NCI-H2081 treated with DMSO at 0.1 percent for 48 hours (cell line): ENCODE measurements at regions not wholly inside any gene's neighbourhood (a gene's known extent, or its start where the extent isn't known, plus 50 kb on each side); places are given as distances from the start of the nearest gene placed in this dataset.
"Not testable (repeated sequence)": the region's sequence is repeated elsewhere in the genome, so short reads cannot be mapped to it uniquely, and the experiment has no call there.

Experiments
- DNase-seq: peaks from one replicate; lab custom pipeline; 2025; lab: John Stamatoyannopoulos, UW

DNA sequence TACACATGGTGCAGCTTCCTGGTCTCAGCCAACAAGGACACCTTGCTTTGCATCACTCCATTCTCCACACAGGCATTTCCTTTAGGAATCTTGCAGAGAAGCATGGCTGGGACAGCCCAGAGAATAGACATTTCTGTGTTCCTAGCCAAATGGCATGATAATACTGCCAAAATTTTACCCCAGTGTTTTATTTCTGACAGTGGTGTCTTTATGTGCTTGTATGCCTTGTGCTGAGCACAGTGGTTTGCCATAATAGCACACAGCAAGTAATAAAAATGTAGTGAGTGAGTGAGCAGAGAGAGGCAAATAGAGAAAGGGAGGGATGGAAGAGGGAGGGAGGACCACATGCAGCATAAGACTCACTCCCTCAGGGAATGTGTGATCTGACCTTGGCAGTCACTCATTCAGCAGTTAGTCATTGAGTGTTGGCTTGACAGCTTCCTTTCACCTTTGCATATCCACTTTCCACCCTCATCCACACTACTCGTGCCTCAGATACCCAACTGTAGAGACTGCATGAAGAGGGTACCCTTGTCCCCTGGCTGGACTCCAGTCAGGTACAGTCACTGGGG, 212.8 kb upstream of the CCDC196 start:
- DNase-seq = no peak

DNA sequence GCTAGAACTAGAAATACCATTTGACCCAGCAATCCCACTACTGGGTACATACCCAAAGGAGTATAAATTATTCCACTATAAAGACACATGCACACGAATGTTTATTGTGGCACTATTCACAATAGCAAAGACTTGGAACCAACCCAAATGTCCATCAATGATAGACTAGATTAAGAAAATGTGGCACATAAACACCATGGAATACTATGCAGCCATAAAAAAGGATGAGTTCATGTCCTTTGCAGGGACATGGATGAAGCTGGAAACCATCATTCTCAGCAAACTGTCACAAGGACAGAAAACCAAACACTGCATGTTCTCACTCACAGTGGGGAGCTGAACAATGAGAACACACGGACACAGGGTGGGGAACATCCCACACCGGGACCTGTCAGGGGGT, 207.8 kb upstream of the CCDC196 start:
- DNase-seq = not testable (repeated sequence)

DNA sequence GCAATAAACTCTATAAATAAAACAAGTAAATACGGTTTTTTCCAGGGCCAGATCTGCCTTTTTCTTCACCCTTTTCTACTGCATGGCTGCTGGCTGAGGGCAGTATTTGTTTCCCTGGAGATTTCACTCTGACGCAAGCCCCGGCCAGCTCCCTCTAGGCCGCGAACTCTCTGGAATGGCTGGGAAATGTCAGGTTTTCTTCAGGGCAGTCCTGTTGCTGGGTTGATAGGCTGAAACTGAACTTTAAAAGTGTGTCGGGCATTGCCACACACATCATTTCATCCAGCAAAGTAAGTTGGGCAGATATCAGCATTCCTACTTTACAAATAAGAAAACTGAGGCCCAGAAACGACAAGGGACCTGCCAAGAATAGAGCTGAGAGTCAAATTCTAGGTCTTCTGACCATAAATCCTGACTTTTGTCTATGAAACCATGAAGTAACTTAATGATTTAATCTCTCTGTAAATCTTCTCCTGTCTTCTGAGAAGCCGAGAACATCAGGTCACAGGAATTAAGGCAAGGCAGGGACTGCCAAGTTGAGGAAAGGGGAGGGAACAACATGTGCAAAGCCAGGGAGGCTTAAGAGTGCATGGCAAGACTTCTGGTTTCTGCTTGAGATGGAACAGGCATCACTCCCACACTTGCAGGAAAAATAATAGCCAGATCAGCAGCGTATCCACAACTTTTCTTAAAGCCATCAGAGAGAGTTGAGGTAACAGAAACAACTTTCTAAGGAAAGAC, 205.0 kb upstream of the CCDC196 start:
- DNase-seq = no peak

DNA sequence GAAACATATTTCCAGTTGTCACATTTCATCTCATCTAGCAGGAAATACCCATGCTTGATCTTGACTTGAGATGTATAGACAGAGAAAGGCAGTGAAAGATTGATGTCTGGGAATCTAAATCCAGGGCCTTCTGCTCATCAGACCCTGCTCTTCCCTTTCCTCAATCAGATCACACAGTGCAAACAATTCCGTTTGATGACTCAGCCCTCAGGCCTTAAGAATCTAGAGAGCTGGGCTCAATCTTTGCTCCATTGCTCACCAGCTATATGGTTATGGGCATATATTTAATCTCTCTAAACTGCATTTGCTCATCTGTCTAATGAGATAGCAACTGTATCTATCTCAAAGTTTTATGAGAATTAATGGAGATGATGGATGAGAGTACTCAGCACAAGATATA, 201.8 kb upstream of the CCDC196 start:
- no peak for DNase-seq

DNA sequence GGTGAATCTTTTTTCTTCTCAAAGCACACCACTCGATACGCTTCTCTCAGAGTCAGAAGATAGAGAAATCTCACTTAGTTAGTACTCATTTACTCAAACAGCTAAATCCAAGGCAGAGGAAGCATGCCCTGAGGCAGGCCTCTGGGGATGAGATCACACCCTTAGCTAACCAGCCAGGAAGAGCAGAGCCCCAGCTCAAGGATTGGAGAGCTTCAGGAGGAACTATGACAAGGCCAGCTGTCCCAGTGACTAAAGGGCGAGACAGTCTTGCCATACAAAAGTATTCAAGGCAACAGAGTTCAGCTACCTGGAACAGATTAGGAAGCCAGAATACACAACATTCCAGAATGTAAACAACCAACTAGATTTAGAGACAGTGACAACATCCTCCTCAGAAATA, 197.7 kb upstream of the CCDC196 start:
- no peak for DNase-seq

DNA sequence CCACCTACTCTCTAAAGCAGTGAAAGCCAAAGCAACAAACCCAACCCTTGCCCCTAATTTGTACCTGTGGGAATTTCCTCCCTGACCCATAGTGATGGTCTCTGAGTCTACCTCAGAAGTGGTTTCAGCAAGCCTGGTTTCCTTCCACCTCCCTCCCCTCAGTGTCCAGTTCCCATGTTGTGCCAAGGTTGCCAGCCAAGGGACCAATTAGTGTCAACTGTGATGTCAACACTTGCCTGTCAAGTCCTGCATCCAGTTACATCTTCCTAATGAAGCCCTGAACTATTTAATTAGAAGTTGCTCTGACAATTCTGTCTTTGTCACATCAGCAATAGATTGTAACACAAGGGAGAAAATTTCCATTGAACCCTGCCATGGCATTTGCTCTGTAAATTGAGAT, 194.4 kb upstream of the CCDC196 start:
- no peak for DNase-seq

DNA sequence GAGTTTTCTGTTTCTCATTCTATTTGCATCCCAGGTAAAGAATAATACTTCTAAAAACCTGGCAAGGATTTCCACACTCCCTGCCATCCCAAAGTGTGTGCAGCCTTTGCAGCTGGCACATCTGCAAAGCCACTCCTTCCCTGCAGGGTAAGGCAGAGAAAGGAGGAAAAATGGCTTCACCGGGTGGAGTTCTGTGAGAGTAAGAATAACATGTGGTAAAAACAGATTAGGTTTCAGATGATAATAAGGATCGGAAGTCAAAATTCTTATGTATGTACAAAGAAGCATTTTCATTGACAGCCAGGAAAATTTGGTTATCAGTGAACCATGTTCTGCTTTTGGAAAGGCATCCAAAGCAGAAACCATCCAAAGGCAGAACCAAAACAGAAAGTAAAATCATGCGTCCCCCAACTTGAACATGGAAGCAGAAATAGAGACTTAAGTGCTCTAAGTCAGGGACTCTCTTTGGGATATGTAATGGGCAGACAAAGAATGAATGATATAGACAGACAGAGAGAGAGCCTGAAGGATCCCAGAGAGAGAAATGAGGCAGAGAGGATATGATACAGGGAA, 192.6 kb upstream of the CCDC196 start:
- DNase-seq = no peak

DNA sequence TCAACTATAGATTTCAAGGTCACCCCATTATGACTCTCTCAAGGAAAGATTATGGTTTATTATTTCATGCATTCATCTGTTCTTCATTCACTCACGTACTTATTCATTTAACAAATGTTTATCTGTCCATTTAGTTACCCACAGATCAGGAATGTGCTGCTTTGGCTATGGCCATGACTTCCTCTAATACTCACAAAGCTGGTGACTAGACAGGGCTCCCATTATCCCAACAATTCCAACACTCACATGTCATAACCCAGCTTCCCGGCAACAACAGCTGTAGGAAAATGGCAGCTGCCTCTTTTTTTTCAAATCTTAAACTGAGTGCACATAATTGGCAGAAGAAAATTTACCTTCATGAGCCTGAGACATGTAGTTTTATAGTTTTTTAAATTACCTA, 190.8 kb upstream of the CCDC196 start:
- no peak for DNase-seq

DNA sequence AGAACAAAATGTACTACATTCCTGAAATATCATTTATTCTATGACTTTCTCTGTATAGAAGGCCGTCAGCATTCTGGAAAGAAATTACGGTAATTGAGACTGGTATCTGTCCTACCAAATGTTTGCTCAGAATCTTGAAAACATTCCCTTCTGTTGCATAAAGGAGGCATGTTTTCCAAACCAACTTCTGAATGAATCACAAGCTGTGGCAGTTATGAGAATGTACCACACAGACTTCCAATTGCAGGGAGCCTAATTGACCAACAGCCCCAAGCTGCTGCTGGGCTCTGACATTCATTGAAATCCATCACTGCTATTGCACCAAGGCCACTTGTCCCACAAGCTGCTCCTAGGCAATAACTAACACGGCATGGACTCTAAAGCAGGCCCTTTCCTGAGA, 185.3 kb upstream of the CCDC196 start:
- DNase-seq = no peak

DNA sequence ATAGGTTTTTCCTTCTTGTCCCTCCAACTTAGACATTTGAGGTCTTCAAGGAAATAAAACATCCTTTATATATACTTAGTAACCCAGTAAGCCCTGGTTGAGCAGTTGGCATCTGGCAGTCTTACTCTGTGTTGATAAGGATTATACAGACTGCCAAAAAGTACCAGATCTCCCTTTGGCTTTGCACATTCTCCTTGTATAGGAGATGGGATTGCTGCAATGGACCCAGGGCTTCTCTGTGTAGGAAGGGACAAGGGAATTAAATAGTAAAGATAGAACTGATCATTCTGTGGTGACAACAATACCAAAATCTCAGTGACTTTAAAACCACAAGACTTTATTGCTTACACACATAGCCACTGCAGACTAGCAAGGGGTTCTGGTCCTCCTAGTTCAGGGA, 180.1 kb upstream of the CCDC196 start:
- no peak for DNase-seq

DNA sequence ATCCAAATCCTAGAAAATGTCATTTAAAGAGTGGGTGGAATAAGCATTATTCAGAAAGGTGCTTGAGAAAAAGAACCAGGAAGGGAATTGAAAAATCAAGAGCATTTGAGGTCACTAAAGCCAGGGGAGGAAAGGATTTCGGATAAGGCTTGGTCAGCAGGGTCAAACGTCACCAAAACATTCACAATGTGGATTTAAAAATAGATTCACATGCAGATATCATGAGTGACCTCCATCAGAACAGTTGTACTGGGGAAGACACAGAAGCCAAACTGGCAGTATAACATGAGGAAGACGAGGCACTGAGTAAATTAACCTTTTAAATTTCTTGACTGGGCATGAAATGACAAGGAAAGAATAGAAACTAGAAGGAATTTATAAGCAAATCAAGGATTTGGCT, 175.1 kb upstream of the CCDC196 start:
- DNase-seq = no peak

DNA sequence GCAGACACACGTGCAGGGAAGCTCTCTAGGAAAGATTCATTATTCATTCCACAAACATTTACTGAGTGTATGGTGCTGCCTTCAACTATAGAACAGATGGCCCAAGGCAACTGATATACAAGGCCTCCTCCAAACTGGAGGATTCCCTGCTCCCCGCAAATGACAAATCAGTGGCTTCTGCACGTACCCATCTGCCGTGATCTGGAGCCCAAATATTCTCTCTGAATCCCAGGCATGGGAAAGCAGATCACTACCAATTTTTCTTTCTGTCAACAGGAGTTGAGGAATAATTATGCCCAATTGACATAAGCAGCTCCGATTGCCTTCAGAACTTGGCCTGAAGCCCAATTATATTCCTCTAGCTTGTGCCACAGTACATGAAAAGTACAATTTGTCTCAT, 174.2 kb upstream of the CCDC196 start:
- DNase-seq = peak; percentile 28

DNA sequence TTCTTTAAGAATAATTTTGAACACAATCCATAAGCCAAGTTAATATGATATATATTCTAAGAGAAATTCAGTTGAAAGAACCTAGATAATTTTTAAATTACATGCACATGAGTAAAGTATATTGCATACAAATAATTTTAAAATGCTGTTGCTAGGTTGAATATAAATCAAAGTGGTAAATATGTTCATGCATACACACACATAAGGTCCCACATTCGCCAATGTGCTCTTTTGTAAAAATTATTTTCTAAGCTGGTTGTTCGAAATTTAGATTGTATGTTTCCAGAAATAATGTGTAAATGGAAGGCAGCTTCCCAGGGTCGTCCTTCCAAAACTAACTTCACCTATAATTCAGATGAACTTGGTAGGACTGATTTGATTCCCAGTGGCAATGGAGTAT, 173.7 kb upstream of the CCDC196 start:
- DNase-seq = no peak

DNA sequence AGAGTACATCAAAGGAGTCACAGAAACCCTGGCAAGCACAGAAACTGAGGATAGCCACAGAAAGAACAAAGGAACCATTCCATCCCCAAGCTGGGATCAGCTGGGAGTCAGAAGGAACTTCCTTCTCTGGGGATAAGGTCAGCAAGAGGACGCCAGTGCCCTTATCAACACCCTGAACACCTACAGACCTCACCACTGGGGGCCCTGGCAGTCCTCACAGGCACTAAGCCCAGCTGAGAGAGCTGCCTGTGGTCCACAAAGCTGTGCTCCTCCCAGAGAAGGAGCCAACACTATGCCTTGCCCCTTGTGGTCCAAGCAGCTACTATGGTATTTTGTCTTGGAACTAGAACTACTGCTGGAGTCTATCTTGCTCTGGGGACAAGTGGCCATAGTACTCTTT, 171.1 kb upstream of the CCDC196 start:
- no peak for DNase-seq

DNA sequence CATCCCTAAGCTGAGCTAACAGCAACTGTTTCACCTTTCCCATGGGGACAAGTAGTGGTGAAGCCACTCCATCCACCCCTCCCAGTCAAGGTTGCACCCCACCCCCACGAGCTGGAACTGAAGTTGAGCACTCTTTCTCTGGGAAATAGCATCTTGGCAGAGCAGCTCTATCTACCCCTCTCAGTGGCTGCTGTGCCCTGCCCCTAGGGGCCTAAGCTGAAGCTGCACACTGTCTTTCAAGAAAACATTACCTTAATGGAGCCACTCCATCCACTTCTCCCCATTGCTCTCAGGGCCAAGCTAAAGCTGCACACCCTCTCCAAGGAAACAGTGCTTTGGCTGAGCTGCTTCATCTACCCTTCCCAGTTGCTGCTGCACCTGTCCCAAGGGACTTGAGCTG, 170.6 kb upstream of the CCDC196 start:
- no peak for DNase-seq

DNA sequence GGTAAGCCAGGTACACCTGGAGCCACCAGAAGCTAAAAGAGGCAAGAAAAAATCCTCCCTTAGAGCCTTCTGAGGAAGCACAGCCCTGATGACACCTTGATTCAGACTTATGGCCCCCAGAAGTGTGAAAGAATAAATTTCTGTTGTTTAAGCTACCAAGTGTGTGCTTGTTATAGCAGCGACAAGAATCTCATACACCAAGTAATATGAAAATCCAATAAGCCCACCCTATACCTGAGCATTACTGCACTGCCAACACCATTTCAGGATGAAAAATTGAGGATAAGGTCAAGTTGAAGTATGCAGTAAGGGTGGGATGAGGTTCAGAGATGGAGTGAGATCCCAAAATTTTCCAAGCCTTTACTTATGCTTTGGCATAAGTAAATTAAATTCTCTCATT, 163.6 kb upstream of the CCDC196 start:
- no peak for DNase-seq

DNA sequence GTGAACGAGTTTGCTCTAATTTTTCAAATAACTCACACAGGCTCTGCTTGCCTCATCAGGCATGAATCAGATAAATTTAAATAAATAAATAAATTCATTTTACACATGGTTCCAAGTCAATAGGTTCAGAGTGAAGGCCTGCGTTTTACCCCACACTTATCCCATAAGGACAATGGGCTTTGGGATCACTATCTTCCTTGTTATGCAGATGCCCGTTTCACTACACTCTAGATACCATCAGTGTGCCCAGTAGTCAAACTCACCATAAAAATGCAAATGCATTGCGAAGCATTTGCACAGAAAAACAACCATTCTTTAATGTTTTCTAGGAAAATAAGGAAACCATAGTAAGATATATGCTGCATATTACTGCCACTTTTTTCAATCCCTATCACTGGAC, 155.9 kb upstream of the CCDC196 start:
- no peak for DNase-seq

DNA sequence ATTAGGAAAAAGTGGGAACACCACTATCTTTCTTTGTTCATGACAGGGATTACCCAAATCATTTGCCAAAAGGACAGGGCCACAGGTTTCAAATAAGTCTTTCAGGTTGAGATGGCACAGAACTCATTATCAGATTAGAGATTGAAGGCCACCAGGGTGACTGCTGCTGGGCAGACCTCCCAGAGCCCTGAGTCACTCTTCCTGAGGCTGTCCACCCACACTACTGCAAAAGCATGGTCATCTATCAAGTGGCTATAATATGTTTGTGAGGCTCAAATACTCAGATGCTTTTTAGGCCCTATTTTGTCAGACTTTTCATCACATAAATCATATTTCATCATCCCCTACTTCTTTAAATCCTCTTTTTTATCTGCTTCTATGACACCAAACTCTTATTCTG, 155.3 kb upstream of the CCDC196 start:
- DNase-seq = no peak

DNA sequence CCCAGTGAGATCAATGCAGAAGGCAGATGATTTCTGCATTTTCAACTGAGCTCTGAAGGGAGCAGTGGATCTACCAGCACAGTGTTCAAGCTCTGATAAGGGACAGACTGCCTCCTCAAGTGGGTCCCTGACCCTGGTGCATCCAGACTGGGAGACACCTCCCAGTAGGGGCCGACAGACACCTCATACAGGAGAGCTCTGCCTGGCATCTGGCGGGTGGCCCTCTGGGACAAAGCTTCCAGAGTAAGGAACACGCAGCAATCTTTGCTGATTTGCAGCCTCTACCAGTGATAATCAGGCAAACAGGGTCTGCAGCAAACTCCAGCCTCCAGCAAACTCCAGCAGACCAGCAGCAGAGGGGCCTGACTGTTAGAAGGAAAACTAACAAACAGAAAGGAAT, 152.9 kb upstream of the CCDC196 start:
- DNase-seq = not testable (repeated sequence)

DNA sequence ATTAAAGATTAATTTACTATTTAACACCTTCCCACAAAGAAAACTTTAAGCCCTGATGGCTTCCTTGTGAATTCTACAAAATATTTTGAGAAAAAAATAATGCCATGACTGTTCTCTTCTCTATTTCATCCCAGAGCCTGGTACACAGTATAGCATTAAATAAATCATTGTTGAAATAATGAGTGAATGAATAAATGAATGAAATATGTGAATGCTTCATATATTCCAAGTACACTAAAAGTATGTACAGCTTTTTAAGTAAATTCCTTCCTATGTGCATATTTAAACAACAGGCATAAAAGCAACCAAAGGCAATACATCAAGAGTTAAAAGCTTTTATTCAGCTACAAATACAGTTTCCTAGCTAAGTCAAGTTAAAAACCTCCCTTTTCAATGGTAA, 144.9 kb upstream of the CCDC196 start:
- no peak for DNase-seq

DNA sequence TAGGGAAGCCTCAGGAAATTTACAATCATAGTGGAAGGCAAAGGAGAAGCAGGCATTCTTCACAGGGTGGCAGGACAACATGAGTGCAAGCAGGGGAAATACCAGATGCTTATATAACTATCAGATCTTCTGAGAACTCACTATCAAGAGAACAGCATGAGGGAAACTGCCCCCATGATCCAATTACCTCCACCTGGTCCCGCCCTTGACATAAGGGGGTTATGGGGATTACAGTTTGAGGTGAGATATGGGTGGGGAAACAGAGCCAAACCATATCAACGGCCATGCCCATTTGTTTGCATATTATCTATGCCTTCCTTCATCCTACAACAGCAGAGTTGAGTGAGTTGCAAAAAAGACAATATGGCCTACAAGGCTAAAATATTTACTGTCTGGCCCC, 140.2 kb upstream of the CCDC196 start:
- DNase-seq = no peak

DNA sequence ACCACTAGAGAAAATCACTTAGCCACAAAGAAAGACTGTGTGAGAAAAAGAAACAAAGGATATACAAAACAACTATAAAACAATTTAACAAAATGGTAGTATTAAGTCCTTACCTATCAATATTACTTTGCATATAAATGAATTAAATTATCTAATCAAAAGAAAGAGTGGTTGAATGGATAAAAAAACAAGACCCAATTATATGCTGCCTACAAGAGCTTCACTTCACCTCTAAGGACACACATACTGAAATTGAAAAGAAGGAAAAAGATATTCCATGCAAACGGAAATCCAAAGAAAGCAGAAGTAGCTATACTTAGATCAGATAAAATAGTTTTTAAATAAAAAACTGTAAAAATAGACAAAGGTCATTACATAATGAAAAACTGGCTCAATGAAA, 134.9 kb upstream of the CCDC196 start:
- no peak for DNase-seq

DNA sequence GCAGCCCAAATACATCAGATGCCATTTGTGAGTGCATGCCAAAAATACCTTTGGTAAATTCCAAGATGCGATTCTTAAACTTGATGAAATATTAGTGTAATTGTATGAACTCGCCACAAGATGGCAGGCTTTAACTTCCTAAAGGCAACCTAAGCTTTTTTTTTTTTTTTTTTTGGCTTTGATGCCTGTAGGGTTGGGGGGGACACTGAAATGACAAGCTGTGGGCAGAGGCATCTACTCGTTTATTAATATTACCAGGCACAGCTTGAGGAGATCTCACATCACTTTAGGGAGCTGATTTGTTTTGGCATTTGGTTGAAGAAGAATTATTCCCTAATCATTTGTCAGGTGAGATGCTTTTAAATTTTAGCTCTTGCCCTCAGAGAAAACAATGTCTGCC, 126.7 kb upstream of the CCDC196 start:
- DNase-seq = peak; percentile 20

DNA sequence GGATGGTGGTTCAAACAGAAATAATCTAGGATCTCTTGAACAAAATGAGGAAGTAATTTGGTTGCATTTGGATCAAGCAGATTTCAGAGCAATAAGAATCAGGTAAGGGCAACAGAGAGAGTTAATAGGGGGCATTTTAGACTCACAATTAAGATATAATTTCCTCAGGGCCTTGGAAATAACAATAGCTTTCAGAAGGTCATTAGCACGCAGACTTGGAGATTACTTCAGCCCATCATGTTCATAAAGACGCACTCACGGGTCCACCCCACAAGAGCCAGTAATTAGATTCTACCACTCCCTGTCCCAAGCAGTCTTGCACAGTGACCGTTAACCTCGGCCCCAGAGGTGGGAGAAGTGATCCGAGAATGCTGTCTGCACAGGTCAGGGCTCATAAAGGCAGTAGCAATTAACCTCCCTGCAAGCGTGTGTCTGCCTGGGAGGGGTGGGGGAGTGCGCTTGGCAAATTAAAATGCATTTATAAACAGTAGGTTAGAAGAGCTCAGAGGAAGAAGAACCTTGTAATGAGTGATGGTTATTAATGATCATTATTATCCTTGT, 125.7 kb upstream of the CCDC196 start:
- no peak for DNase-seq
